NCI-H2081 treated with DMSO at 0.1 percent for 48 hours (cell line): ENCODE measurements at regions not wholly inside any gene's neighbourhood (a gene's known extent, or its start where the extent isn't known, plus 50 kb on each side); places are given as distances from the start of the nearest gene placed in this dataset.

Experiments used
- DNase-seq: peaks from one replicate; lab custom pipeline; 2025; lab: John Stamatoyannopoulos, UW

- no peak for DNase-seq
Observed at GRCh38 chr2:41061356-41061755, 609.5 kb upstream of the SLC8A1 start.

DNA sequence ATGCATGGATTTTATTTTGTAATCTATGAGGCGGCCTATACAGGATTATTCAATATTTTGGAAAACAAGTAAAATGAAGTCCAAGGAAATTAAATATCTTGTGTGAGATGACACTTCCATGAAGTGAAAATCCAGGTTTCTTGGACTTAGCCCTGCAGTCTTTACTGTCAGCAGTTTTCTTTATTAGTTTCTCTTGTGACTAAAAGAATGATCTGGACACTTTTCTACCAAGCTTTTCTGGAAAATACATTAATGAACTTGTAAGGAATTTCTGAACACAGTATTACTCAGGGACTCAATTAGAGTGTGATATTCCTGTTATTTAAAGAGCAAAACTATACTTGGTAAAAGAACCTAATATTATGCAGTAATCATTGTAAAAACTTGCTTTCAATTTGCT is 610.4 kb upstream of the SLC8A1 start:
- no peak for DNase-seq

DNA sequence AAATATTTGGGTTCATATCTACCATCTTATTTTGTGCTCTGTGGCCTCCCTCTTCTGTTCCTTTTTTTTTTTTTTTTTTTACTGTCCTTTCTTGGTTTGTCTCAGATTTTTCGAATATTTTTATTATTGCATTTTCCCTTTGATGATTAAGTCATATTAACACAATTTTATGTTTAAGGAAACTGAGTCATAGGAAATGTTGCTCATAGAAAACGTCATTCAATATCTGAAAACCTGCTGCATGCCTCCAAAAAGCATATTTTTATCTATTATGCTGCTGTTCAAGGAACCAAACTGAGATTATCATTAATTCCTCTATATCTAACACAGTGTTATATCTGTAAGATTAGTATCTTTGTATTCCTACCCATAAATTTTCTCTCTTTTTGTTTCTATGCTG is 614.3 kb upstream of the SLC8A1 start:
- DNase-seq, result no peak

- no peak for DNase-seq
Observed at GRCh38 chr2:41068740-41069139, 616.9 kb upstream of the SLC8A1 start.

GRCh38 chr2:41078341-41078740 is 626.5 kb upstream of the SLC8A1 start:
- DNase-seq, result no peak

DNA sequence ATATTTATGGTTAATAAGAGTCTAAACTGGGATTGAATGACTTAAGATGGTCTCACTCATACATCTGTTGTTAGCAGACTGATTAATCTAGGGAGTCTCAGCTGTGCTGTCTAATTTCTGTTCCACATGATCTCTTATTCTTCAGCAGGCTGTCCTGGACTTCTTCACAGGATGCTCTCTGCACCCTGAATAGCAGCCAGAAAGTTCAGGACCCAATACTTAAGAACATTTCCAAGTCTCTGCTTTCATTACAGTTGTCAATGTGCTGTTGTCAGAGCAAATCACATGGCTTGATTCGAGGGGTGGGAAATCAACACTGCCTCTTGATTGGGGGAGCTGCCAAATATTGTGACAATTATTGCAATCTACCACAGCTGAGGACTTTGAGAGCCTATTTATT is 627.1 kb upstream of the SLC8A1 start:
- no peak for DNase-seq

- no peak for DNase-seq
Observed at GRCh38 chr2:41084321-41084720, 632.4 kb upstream of the SLC8A1 start.

DNA sequence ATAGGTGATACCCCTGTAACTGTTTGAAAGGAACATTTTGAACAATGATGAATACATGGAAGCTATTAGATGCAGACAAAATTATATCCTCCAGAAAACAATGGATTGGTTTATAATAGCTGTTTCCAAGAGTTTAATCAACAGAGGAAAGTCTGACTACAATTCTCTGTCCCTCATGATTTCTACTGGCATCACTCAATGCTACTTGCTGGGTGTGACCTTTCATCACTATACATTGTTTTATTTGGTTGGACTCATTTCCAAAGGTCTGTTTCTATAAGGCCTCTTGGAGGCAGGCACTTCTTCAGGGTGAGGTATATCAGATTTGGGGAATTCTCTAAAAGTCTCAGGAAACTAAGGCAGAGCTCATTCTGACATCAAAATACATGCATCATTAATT is 636.1 kb upstream of the SLC8A1 start:
- DNase-seq, result no peak

DNA sequence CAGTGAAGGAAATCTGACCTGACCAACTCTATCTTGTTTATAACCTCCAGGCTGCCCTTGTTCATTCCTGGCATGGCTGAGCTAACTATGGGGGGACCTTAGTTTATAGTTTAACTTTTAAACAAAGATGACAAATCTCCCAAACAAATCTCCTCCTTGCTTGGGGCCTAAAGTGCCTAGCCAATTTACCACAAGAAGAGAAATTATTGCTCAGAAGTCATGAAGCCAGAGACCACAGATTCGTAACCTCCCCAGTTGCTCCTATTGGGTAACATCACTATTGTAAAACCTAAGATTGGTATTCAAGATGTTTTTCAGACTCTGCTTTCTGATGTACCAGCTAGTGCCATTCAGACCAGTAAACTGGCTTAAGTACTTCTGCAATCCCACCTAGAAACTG is 649.4 kb upstream of the SLC8A1 start:
- DNase-seq, result no peak

- no peak for DNase-seq
Observed at GRCh38 chr2:41109744-41110143, 657.9 kb upstream of the SLC8A1 start.

GRCh38 chr2:41111836-41112627 is 660.1 kb upstream of the SLC8A1 start:
- DNase-seq, result no peak

- DNase-seq, result no peak
Observed at GRCh38 chr2:41116106-41116797, 664.4 kb upstream of the SLC8A1 start.

GRCh38 chr2:41119489-41119888 is 667.6 kb upstream of the SLC8A1 start:
- DNase-seq, result no peak

GRCh38 chr2:41123341-41123740 is 671.5 kb upstream of the SLC8A1 start:
- no peak for DNase-seq

GRCh38 chr2:41127351-41127750 is 675.5 kb upstream of the SLC8A1 start:
- DNase-seq, result no peak

DNA sequence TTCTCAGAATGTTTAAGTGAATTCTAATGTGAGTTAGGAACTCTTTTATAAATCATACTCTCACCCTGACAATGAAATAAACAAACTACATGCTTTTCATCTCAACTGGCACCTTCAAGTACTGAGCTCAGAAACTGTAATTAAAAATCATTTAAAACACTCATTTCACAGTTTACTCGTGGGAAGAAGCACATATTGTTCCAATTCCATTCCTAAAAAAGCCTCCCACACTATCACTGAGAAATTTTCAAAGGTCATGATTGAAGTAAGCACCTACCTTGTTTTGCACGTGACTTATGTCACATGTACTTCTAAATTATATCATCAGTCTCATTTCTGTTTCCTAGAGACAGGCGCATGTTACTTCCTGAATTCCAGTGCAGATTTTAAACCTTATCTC is 678.1 kb upstream of the SLC8A1 start:
- no peak for DNase-seq

DNA sequence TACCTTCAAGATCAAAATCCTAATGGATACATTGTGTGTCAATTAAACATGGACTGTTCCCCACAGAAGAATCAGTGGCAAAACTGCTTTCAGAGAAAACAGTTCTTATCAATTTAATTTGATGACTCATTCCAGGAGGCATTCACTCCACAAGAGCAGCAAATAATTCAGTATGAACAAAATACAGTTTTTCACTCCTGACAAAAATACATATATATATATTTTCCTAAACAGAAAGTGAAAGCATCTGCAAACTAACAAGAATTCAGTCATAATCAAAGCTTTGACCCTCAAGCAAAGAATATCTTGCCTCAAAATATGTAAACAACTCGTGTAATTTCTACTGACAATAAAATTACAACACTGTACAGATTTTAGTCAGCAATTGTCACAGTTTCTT is 685.1 kb upstream of the SLC8A1 start:
- no peak for DNase-seq

DNA sequence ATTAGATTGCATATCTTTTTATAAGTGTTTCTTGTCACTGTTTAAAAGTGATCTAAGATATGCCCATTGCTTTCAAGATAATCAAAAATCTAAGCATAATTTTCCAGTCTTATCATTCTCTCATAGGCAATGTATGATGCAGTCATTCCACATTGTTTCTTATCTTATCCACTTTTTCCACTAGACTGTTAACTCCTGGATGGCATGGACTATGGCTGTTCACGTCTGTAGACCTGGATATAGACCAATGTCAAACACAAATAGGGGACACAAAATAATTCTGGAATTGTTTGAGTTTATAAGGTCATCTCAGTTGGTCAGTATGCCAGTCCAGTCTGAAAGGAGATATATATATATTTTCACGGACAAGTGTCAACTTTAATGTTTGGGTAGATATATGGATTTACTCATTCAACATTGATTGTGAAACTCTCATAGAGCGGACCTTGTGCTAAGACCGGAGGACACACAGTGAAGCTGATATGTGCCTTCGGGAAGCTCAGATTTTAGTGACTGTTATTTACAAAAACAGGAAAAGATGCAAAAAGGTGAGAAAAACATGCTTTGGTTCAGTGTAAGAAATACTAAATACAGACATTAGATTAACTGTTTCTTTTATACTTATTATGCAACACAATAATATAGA is 689.4 kb upstream of the SLC8A1 start:
- DNase-seq, result no peak

GRCh38 chr2:41142478-41142877 is 690.6 kb upstream of the SLC8A1 start:
- DNase-seq, result no peak

DNA sequence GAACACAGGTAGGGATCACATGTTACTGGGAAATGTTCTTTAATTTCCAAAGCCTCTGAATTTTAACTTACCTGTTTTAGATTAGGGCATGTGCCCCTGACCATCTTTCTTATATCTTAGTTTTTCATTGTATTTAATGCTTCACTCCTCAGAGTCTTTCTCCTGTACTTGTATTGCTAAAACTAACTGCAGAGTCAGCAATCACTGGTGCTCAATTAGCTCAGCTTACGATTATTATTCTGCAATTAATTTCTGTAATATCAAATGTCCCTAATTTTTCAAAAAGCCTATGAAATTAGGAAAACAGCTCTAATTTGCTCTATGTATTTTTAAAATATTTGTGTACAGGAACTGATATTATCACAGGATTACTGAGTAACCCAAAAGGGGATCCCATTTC is 693.2 kb upstream of the SLC8A1 start:
- DNase-seq, result no peak

DNA sequence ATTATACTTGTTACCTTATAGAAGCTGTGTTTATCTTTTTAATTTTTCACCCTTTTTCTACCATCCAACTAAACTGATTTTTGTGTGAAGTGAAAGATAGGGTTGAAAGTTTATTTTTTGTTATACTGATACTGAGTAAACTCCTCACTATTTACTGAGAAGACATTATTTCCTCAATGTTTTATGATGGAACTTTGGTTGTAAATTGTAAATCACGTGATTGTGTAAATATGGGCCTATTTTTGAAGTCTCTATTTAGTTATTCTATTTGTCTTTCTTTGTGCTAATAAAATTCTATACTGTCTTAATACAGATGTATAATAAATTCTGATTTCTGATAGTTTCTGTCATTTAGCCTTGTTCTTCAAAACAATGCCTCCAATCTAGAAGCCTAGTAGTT is 697.2 kb upstream of the SLC8A1 start:
- no peak for DNase-seq

GRCh38 chr2:41151746-41152145 is 699.9 kb upstream of the SLC8A1 start:
- no peak for DNase-seq

DNA sequence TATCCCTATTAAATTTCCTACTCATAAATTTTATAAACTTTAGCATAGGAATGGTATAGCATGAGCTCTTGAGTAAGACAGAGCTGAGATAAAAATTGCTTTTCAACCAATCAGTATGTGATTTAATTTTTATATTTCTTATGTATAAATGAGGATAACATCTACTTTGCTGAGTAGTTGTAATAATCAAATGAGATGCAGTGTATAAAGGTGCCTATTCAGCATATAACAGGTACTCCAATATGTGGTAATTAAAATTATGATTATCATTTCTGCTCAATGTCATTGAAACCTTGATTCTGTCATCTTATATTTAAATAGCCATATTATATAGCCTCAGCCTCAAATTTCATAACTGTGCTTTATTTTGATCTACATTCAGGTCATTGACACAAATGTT is 700.4 kb upstream of the SLC8A1 start:
- DNase-seq, result no peak
